Vagina (tissue), 2 donors: ENCODE measurements at regions not wholly inside any gene's neighbourhood (a gene's known extent, or its start where the extent isn't known, plus 50 kb on each side); places are given as distances from the start of the nearest gene placed in this dataset.

ENCODE experiments used
- CTCF ChIP-seq, 3 experiments: fragments of 450-650 bp in 2 of 3; fragments of 200-600 bp in 1 of 3; sonication (generic) in 1 of 3; IDR thresholded peaks; one replicate each; pipeline ENCODE4 v1.5.1; 2017 to 2019; ENCODE audit warnings: antibody characterized with exemption in 3 of 3, mild to moderate bottlenecking in 2 of 3, moderate library complexity in 2 of 3
- POLR2A ChIP-seq, 2 donors: fragments of 450-650 bp; IDR thresholded peaks; one replicate each; pipeline ENCODE4 v1.6.1; 2017; ENCODE audit warnings: antibody characterized with exemption in 2 of 2, mild to moderate bottlenecking in 2 of 2, moderate library complexity in 2 of 2
- POLR2AphosphoS5 ChIP-seq, 2 donors: sonication (generic); formaldehyde crosslinking; IDR thresholded peaks; one replicate each; pipeline ENCODE4 v1.9.0; 2017; ENCODE audit warnings: antibody characterized with exemption in 2 of 2, mild to moderate bottlenecking in 2 of 2, low read depth in 1 of 2; ENCODE audit not compliant: insufficient read depth in 1 of 2

GRCh38 chr5:57850109-57850508, 367.5 kb upstream of the ACTBL2 start:
- no peak for TF ChIP-seq CTCF (IDR thresholded peaks at IDR 0.05)
- no peak for TF ChIP-seq POLR2AphosphoS5 (IDR thresholded peaks at IDR 0.05; ENCODE audit: insufficient read depth in 1 of 2, low read depth in 1 of 2)
- no peak for TF ChIP-seq POLR2A (IDR thresholded peaks at IDR 0.05)
